Endothelial cell of umbilical vein (primary cell): ENCODE measurements at regions not wholly inside any gene's neighbourhood (a gene's known extent, or its start where the extent isn't known, plus 50 kb on each side); places are given as distances from the start of the nearest gene placed in this dataset.

Experiments used
- BruUV-seq: library from RNA; stranded (reverse); fragments of 400-500 nt; replicated peaks from 2 replicates; lab custom pipeline; 2021; lab: Mats Ljungman, UMichigan
- CTCF ChIA-PET: fragments of 300-600, 350-600 bp; sonication (Branson Sonifier 250); formaldehyde crosslinking; loops from one replicate; lab custom pipeline; 2021; ENCODE audit warnings: antibody characterized with exemption, inconsistent platforms; lab: Charles Lee
- POLR2A ChIA-PET: fragments of 300-600, 350-600 bp; sonication (Branson Sonifier 250); formaldehyde crosslinking; loops from one replicate; lab custom pipeline; 2021; ENCODE audit warnings: antibody characterized with exemption, inconsistent platforms; lab: Charles Lee
- DNase-seq: peaks from one replicate; pipeline ENCODE4 v3.0.0-alpha.2; 2011; ENCODE audit warnings: low read depth, low spot score
- FAIRE-seq: peaks from 2 replicates; lab custom pipeline; 2011; peaks lifted over from hg19 to GRCh38; lab: Jason Lieb, UNC
- H2AFZ ChIP-seq: 2 replicates; pipeline ENCODE4 v1.6.0; 2012; ENCODE audit warnings: low read depth, low read length, control low read depth, inconsistent platforms
- H3K27ac ChIP-seq: 2 replicates; pipeline ENCODE4 v1.5.1; 2011; ENCODE audit warnings: low read depth, mild to moderate bottlenecking, control low read depth, low read length, moderate library complexity; ENCODE audit not compliant: insufficient read depth
- H3K27me3 ChIP-seq, 2 experiments: 2 replicates each; pipeline versions ENCODE4 v1.6.0 to v1.6.1; 2011; ENCODE audit warnings: low read length in 2 of 2, mixed read lengths in 1 of 2; ENCODE audit not compliant: control insufficient read depth in 2 of 2, insufficient read depth in 2 of 2
- H3K36me3 ChIP-seq, 2 experiments: 2 replicates in 1 of 2; 3 replicates in 1 of 2; pipeline ENCODE4 v1.5.1; 2011; ENCODE audit warnings: low read length in 2 of 2, mild to moderate bottlenecking in 1 of 2, moderate library complexity in 1 of 2; ENCODE audit not compliant: control insufficient read depth in 2 of 2, insufficient read depth in 2 of 2; ENCODE audit errors: extremely low read depth in 1 of 2
- H3K4me1 ChIP-seq: 3 replicates; pipeline ENCODE4 v1.5.1; 2011; ENCODE audit warnings: mild to moderate bottlenecking, low read length; ENCODE audit not compliant: control insufficient read depth, insufficient read depth; ENCODE audit errors: extremely low read depth
- H3K4me2 ChIP-seq: 2 replicates; pipeline ENCODE4 v1.6.1; 2011; ENCODE audit warnings: low read length, control low read depth, mixed read lengths; ENCODE audit not compliant: insufficient read depth
- H3K4me3 ChIP-seq, 3 experiments: fragments of 200-600 bp in 1 of 3; sonication (generic), shearing (Covaris generic) in 1 of 3; replicated peaks in 1 of 3; 2 replicates each; pipeline ENCODE4 v1.5.1; 2011 to 2016; ENCODE audit warnings: control low read depth in 3 of 3, low read length in 3 of 3, mild to moderate bottlenecking in 2 of 3, inconsistent platforms in 1 of 3, low read depth in 1 of 3, moderate library complexity in 1 of 3; ENCODE audit not compliant: insufficient read depth in 1 of 3
- H3K79me2 ChIP-seq: 2 replicates; pipeline ENCODE4 v1.6.0; 2012; ENCODE audit warnings: low read length, inconsistent platforms; ENCODE audit not compliant: control insufficient read depth, insufficient read depth
- H3K9ac ChIP-seq: replicated peaks from 2 replicates; pipeline ENCODE3; 2011; ENCODE audit warnings: low read length, control low read depth; ENCODE audit not compliant: insufficient read depth; ENCODE audit errors: extremely low read depth
- H3K9me1 ChIP-seq: replicated peaks from 3 replicates; pipeline ENCODE4 v1.6.0; 2011; ENCODE audit warnings: mild to moderate bottlenecking, low read length; ENCODE audit not compliant: control insufficient read depth, insufficient read depth; ENCODE audit errors: extremely low read depth
- H3K9me3 ChIP-seq: replicated peaks from 2 replicates; pipeline ENCODE4 v1.5.1; 2012; ENCODE audit warnings: low read length, inconsistent platforms; ENCODE audit not compliant: control insufficient read depth, insufficient read depth
- H4K20me1 ChIP-seq: replicated peaks from 2 replicates; pipeline ENCODE3; 2011; ENCODE audit warnings: mild to moderate bottlenecking, low read length; ENCODE audit not compliant: control insufficient read depth, insufficient read depth; ENCODE audit errors: extremely low read depth
- EZH2 ChIP-seq: IDR thresholded peaks from 2 replicates; pipeline ENCODE4 v1.6.1; 2012; ENCODE audit warnings: borderline replicate concordance, low read depth, mild to moderate bottlenecking, moderate library complexity, low read length, inconsistent platforms; ENCODE audit not compliant: severe bottlenecking
- FOS ChIP-seq: IDR thresholded peaks from 2 replicates; pipeline ENCODE4 v1.6.1; 2011; ENCODE audit warnings: mild to moderate bottlenecking, low read length, moderate library complexity, borderline replicate concordance; ENCODE audit not compliant: insufficient read depth
- GATA2 ChIP-seq: IDR thresholded peaks from 2 replicates; pipeline ENCODE4 v1.7.0; 2011; ENCODE audit warnings: low read depth, mild to moderate bottlenecking, moderate library complexity, mixed read lengths, low read length; ENCODE audit not compliant: insufficient read length, insufficient read depth
- JUN ChIP-seq: IDR thresholded peaks from 2 replicates; pipeline ENCODE4 v1.6.1; 2011; ENCODE audit warnings: borderline replicate concordance, low read depth; ENCODE audit not compliant: insufficient read length, insufficient read depth
- MAX ChIP-seq: IDR thresholded peaks from 2 replicates; pipeline ENCODE4 v1.6.1; 2011; ENCODE audit not compliant: insufficient read depth, insufficient read length
- MYC ChIP-seq: IDR thresholded peaks from one replicate; pipeline ENCODE4 v1.6.1; 2011; ENCODE audit warnings: mild to moderate bottlenecking, low read depth, low read length
- POLR2A ChIP-seq: IDR thresholded peaks from 2 replicates; pipeline ENCODE4 v1.6.1; 2012; ENCODE audit warnings: low read depth, mild to moderate bottlenecking, control low read depth, low read length
- POLR2AphosphoS5 ChIP-seq: IDR thresholded peaks from 2 replicates; pipeline ENCODE4 v1.6.1; 2012; ENCODE audit warnings: low read depth, mild to moderate bottlenecking, control low read depth, low read length, moderate library complexity; ENCODE audit not compliant: insufficient read depth
- dilution Hi-C: fragments of 300-500 bp; cut with MboI; formaldehyde crosslinking; loops from one replicate; pipeline ENCODE4 v1.15.0; 2019; ENCODE audit warnings: low sequenced_read_pairs; ENCODE audit not compliant: extremely low pct_ligation_motif_present
- intact Hi-C: fragments of 100-400 bp; cut with micrococcal nuclease; formaldehyde crosslinking; loops from one replicate; pipeline ENCODE4 v1.10.0; 2022
- TF ChIP-seq, protein P1 (sequence below), 2 donors: IDR thresholded peaks; 1 replicate in 1 of 2; 2 replicates in 1 of 2; pipeline ENCODE4 v1.5.1; 2011; ENCODE audit warnings: low read length in 2 of 2, mild to moderate bottlenecking in 2 of 2, moderate library complexity in 2 of 2, control low read depth in 1 of 2, inconsistent platforms in 1 of 2, low read depth in 1 of 2; ENCODE audit not compliant: insufficient read depth in 1 of 2; ENCODE audit errors: extremely low read depth in 1 of 2

- dilution Hi-C loops: no loop called here
- no peak for FAIRE-seq
These were observed 63.7 kb upstream of the NDN start for GRCh38 chr15:23750776-23751175.

GRCh38 chr15:23753248-23753647 is 66.1 kb upstream of the NDN start:
- dilution Hi-C loops: no loop called here
- no peaks in the 10 kb centered on the region for H4K20me1 ChIP-seq

More at GRCh38 chr15:23750776-23751175, 63.7 kb upstream of the NDN start:
- Histone ChIP-seq H4K20me1 (no peaks in the 10 kb centered on the region), H3K9me3 (peaks cover 9% of the 10 kb centered on the region), H3K4me3 (no peak overlapping the region), H3K9ac (no peak overlapping the region), H3K36me3 (no peaks in the 10 kb centered on the region), H2AFZ (no peak overlapping the region), H3K9me1 (no peaks in the 10 kb centered on the region), H3K27ac (no peak overlapping the region), H3K79me2 (no peaks in the 10 kb centered on the region), H3K4me1 (no peaks in the 10 kb centered on the region), H3K4me2 (no peak overlapping the region), H3K27me3 (no peaks in the 10 kb centered on the region)
- intact Hi-C loops: no loop called here
- no TSS peak for BruUV-seq
- ChIA-PET POLR2A (no interaction called here), CTCF (no interaction called here)
- TF ChIP-seq EZH2: no peak
- DNase-seq: no peak

More at GRCh38 chr15:23753248-23753647, 66.1 kb upstream of the NDN start:
- Histone ChIP-seq H3K4me2 (no peak overlapping the region), H3K9ac (no peak overlapping the region), H3K9me1 (no peaks in the 10 kb centered on the region), H3K36me3 (no peaks in the 10 kb centered on the region), H3K9me3 (peaks cover 9% of the 10 kb centered on the region), H3K27ac (no peak overlapping the region), H3K4me1 (no peaks in the 10 kb centered on the region), H2AFZ (no peak overlapping the region), H3K27me3 (no peaks in the 10 kb centered on the region), H3K4me3 (no peak overlapping the region), H3K79me2 (no peaks in the 10 kb centered on the region)
- no TSS peak for BruUV-seq
- intact Hi-C loops: no loop called here
- TF ChIP-seq EZH2 (no peak), GATA2 (no peak), FOS (no peak), POLR2AphosphoS5 (no peak), POLR2A (no peak), JUN (no peak), MAX (no peak), MYC (no peak)
- TF ChIP-seq, protein P1, sequence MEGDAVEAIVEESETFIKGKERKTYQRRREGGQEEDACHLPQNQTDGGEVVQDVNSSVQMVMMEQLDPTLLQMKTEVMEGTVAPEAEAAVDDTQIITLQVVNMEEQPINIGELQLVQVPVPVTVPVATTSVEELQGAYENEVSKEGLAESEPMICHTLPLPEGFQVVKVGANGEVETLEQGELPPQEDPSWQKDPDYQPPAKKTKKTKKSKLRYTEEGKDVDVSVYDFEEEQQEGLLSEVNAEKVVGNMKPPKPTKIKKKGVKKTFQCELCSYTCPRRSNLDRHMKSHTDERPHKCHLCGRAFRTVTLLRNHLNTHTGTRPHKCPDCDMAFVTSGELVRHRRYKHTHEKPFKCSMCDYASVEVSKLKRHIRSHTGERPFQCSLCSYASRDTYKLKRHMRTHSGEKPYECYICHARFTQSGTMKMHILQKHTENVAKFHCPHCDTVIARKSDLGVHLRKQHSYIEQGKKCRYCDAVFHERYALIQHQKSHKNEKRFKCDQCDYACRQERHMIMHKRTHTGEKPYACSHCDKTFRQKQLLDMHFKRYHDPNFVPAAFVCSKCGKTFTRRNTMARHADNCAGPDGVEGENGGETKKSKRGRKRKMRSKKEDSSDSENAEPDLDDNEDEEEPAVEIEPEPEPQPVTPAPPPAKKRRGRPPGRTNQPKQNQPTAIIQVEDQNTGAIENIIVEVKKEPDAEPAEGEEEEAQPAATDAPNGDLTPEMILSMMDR (IDR thresholded peaks at IDR 0.05; ENCODE audit: extremely low read depth in 1 of 2, insufficient read depth in 1 of 2, low read depth in 1 of 2, low read length in 2 of 2): no peak
- ChIA-PET CTCF (no interaction called here), POLR2A (no interaction called here)
- FAIRE-seq (no peak), DNase-seq (no peak)
